Bone marrow (tissue), 2 donors: ENCODE measurements at regions not wholly inside any gene's neighbourhood (a gene's known extent, or its start where the extent isn't known, plus 50 kb on each side); places are given as distances from the start of the nearest gene placed in this dataset.
"Not testable (repeated sequence)": the region's sequence is repeated elsewhere in the genome, so short reads cannot be mapped to it uniquely, and the experiment has no call there.

Experiments used
- DNase-seq, 2 donors: peaks; one replicate each; lab custom pipeline; 2025; lab: John Stamatoyannopoulos, UW

DNA sequence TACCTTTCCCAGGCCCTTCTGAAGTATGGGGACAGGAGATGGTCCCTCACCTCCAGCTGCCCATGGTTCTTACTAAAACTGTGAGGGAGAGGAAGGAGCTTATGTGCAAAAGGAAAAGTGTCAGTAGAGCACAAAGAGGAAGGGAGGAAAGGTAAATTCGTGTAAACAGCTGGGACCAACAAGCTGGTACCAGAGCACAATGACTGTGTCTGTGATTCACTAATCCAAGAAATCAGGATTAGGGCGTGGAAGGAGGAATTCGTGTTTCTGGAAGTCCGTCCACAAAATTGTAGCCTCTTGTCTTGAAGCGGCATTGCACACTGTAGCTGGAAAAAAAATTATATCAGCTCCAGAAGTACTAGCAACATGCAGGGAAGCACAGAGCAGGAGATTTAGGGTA is 129.0 kb upstream of the RREB1 start:
- no peak for DNase-seq

DNA sequence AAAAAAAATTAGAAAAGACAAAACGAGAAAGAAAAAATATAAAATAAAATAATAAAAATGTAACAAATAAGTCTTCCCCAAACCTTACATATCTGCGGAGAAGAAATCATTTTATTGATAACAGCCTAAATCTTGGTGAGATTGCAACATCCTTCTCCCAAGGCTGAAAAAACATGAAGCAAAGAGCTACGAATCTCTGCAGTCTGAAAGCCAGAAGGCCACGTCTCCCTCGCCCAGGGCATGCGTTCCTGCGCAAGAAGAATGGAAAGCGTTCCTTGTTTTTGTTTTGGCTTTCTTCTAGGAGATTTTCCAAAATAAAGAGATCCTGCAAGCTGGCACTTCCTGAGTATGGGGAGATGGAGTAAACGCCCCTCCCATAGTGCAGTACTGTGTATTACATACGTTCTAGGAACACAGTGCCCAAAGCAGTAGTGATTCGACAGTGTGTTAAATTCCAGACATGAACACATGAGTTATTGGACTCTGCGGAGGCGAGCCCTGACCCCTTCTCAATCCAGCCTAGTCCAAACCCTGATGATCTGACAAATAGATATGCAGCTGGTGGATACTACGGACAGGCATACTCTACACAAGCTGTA is 126.7 kb upstream of the RREB1 start:
- DNase-seq: no peak

DNA sequence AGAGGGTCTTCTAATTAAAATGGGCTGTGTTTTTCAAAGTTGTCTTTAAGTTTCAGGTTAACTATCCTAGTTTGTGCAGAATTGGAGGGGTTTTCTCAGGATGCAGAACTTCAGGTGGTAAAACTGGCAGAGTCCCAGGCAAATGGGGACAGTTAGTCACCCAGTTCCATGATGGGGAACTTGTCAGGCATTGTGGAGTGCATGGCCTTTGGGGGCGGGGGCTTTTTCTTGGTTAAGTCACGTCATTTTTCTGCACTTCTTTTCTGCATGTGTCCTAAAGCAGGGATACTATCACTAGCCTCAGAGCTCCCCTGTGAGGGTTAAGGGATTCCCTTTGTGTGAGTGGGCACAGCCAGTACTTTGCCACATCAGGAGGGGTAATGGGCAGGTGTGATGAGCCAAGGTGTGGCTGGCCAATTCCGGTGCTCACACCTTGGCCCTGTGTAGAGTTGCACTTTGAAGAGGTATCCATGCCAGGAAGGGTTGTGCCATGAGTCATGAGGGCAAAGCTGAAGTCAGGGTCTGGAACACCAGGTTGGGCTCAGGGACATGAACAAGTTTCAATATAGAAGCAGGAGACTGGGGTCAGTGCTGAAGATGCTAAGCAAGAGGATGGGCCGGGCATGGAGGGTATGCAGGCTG is 126.0 kb upstream of the RREB1 start:
- no peak for DNase-seq

DNA sequence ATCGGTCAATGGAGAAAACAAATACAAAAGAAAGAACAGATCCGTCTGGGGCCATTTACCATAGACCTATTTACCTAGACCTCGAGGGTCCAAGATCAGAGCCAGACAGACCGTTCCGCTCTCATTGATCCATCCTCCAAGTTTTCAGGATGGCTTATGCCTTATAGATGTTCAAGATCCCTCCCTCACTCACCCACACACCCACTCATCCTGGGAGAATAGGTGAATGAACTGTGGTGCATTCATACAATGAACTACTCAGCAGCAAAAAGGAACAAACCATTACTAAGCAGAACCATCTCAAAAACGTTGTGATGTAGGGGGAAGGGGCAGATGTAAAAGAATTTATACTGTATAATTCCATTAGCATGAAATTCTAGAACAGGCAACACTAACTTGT is 125.1 kb upstream of the RREB1 start:
- no peak for DNase-seq

DNA sequence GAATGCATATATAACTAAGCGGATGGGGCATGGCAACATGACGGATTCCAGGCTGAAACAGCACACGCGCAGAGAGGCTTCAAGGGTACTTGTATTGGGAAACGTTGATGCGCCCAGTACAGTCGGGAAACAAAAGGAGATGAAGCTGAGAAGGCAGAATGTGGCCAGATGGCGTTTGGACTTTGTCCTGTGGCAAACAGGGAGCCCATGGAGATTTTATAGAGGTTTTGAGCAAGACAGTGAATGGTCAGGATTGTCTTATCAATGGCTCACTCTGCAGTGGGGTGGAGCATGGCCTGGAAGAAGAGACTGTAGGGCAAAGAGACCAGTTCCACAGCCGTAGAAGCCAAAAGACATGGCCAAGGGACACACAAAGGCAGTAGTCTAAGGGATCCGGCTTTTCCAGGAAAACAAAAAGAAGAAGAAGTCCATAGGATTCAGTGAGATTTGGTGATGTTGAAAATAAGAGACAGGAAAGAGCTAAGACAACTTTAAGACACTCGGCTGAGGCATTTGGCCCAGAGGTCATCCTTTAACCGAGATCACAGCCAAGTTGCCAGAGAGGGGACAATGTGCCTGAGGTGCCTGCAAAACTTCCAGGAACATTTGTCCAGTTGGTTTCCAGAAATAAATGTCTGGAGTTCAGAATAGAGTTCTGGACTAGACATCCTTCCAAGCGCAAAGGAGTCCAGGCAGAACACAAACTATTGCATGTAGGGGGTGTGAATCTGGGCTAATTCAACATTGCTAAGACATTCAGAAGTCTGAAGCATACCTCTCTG is 123.0 kb upstream of the RREB1 start:
- DNase-seq: no peak

DNA sequence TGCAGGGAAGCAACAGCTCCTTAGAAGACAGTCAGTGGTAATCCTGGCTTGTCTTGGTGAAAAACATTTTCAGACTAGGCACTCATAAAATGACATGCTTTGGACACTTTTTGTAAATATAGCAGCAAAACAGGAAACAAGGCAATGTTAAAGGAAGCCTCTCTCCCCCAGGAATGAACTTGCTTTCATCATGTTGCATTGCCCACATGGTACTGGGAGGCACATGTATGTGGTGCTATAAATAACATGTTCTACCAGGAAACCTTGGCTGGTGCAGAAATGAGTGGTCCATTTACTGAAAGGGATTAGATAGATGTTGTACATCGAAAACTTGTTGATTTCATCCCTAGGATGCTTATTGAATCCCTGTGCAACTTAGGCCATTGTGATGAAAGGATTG is 121.4 kb upstream of the RREB1 start:
- no peak for DNase-seq

DNA sequence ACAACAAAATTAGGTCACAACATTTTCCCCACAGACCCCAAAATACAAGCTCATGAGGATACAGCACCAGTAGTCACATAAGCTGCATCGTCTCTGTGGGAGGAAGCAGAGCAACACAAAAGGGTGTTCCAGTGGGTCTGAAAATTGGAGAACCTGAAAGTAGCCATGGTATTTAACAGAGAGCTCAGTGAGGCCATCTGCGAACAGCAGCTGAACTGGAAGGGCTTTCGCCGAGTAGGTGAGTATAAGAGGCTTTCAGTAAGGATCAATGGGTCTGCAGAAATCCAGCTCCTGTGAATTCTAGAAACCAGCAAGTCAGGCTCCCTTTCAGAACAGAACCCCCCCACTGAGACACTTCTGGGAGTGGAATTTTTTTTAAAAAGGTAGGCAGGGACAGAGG is 120.0 kb upstream of the RREB1 start:
- no peak for DNase-seq

DNA sequence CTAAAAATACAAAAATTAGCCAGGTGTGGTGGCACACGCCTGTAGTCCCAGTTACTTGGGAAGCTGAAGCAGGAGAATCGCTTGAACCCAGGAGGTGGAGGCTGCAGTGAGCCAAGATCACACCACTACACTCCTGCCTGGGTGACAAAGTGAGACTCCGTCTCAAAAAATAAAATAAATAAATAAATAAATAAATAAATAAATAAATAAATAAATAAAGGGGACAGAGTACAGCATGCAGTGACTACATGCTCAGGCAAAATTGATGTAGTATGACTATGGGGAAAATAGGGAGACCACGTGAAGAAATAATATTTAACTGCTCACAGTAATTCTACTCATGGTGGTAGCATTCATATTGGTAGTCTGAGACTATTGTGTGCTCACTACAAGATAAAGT is 117.7 kb upstream of the RREB1 start:
- not testable (repeated sequence) for DNase-seq

DNA sequence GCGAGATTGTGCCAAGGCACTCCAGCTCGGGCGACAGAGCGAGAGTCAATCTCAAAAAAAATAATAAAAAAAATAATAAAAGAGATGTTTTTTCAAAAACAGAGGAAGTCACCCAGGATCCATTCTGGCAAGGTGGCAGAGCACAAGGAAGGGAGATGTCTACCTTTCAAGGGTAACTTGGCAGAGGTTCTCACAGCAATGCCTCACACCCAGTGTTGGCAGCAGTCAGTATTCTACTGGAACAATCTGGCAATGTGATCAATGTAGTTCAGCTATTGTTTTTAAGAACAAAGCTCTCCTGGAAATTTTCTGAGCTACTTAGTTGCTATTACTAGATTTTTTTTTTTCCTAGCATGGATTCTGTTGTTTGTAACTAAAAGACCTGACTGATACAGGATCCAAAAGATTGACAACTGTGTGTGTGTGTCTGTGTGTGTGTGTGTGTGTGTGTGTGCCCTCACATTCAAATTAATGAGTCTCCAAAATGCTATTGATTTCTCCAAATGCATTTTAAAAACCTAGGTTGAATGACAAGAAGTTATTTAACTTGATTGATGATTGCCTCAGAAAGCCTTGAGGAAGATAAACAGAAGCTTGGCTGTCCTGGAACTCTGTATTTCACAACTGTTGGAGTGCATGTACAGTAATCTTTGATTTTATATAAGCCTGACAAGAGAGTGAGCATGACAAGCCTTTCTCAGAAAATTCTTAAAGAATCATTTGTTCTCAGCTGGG is 114.1 kb upstream of the RREB1 start:
- DNase-seq: no peak

DNA sequence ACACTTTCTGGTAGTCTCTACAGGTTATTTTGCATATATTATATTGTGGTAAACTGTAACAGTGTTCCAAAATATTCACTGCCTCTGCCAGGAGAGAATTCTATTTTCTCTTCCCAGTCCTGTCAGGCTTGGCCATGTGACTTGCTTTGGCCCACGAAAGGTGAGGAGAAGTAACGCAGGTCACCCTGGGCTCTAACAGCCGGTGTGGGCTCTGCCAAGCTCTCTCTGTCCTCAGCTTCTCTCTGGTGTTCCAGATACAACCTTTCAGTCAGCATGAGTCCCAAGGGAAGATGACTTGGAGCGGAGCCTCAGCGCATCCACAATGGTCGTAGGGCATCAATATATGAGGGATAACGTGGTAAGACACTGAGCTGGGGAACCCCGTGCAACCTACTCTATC is 113.0 kb upstream of the RREB1 start:
- DNase-seq: no peak

DNA sequence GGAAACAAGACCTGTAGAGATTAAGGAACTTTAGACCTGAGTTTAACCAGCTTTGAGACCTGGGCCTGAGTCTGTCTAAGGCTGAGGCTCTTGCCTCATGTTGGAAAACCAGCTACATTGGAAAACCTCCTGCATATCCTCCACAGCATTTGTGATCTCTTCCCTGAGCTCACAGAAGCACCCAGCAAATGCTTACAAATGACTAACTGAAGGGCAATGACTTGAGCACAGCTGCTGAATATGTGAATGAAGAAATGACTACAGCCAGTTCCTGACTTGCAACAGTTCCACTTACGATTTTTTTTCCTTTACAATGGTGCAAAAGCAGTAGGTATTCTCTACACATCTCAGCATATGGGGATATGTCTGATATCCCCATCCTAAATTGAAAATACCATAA is 112.4 kb upstream of the RREB1 start:
- no peak for DNase-seq

DNA sequence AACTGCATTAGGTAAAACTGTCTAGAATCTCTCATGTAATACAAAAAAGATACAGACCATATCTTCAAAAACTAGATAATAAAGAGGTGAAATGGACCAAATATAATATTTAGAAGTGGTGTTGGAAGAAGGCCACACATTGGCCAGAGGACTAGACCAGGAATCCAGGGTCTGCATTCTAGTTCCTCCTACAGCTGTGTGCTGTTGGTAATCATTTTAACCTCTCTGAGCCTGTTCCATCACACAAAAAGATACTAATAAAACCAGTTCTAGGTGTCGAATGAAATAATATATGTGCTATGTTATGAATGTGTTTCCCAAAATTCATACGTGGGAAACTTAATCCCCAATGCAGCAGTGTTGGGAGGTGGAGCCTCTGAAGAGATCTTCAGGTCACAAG is 111.6 kb upstream of the RREB1 start:
- no peak for DNase-seq

DNA sequence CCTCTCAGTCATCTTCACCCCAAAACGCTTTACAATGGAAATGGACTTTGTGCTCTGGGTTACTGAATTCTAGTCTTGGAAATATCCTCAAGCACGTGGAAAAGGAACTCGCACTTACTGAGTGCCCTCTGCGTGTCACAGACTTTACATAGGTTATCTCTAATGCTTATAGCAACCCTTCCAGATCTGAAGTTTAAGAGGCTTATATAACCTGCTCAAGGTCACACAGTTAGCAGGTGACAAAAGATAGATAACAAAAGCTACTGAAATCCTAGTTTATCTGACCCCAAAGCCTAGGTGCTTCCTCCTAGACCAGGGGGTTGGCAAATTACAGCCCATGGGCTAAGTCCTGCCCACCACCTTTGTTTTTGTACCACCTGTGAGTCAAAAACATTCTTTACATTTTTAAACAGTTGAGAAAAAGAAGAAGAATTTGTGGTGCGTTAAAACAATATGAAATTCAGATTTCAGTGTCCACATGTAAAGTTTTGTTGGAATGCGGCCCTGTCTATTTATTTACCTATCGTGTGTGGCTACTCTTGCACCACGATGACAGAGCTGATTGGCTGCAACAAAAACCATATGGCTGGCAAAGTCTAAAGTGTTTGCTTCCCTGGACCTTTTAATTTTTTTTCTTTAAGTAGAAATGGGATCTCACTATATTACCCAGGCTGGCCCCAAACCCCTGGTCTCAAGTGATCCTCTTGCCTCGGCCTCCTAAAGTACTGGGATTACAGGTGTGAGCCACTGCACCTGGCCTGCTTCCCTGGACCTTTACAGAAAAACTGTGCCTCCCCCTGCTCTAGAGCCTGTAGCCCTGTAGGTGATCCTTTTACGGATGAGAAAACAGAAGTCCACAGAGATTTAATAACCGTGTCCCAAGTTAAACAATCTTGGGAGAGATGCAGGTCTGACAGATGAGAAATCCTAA is 110.2 kb upstream of the RREB1 start:
- no peak for DNase-seq

DNA sequence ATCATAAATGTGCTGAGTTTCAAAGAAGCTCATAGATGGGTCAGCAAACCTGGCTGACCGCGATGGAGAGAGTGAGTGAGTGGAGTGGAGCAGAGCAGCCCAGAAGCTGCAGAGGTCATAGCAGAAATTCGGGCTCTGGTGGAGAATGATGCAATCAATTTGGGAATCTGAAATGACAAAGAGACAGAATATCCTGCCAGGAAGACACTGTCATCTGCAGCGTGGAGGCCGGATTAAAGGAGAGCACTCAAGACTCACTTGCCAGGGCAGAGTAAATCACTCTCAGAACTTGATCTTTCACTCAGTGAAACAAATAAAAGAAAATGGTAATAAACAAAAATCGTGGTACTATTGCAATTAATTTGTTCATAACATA is 109.6 kb upstream of the RREB1 start:
- DNase-seq: no peak

DNA sequence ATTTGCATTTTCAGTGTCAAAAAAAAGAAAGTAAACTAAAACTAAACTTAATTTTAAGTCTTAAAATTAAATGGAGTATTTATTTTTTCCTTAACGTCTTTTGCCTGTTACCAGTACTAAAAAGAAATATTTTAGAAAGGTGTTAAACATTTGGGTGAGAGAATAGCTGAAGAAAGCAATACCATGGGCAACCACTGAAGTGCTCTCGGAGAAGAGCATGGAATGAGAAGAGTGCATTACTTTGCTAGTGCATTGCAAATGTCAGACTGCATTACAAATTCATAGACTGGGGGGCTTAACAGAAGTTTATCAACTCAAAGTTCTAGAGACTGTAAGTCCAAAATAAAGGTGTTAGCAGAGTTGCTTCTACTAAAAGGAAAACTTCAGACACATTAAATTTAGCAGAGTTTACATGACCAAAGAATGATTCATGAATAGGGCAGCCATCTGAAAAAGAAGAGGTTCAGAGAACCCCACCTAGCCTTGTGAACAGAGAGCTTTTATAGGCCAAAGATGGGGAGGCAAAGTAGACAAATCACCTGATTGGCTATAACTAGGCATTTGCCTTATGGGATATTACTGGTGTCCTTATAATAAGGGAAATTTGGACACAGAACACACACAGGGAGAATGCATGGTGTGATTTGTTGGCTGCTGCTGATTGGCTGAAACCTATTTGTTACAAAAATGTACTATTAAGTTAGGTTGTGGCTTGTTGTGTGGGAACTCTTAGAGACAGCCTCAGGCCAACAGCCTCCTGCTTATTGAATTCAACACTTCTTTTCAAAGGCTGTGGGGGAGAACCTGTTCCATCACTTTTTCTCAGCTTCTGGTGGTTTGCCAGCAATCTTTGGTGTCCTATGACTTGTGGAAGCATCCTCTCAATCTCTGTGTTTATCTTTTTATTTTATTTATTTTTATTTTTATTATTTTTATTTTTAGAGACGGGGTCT is 106.7 kb upstream of the RREB1 start:
- no peak for DNase-seq

DNA sequence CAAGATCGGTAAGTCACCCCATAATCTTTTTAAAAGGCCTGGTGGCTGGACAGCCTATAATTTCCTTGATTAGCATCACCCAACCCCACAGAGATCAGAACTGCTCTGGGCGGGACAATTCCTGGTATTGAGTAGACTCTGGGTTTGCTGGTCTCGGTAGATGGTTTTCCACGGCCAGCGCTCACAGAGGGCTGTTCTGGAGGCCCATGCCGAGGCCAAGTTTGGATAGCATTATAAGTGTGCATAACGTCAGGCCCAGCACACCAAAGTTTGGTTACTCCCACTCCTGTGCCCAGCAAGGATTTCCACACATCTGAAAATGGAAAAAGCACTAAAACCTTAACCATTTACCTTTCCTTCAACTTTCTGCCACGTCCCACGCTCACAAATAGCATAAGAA is 104.7 kb upstream of the RREB1 start:
- DNase-seq: no peak

DNA sequence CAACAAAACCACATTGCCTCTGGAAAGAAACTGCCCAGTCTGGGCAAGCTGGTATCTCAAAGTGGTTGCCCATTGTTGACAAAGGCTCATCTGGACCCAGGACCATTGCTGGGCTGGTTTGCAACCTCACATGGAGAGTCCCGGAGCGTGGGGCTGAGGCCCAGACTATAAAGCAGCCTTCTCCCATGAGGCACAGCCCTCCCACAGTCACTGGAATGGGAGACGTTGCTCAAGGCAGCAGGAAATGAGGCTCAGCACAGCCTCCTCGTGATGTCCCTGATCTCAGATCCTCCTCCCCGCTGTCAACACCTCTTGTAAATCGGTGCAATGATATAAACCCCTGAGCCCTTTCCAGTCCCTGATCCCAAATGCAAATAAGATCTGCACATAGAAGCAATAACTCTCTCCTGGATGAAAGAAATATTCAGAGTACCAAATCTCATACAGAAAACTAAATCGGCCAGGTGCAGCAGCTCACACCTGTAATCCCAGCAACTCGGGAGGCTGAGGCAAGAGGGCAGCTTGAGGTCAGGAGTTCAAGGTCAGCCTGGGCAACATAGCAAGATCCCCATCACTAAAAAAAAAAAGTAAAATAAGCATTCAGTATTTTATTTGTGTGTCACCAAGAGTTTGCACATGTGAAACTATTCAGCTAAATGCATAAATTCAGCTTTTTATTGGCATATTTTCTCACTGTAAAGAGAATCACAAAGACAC is 103.0 kb upstream of the RREB1 start:
- DNase-seq: no peak

DNA sequence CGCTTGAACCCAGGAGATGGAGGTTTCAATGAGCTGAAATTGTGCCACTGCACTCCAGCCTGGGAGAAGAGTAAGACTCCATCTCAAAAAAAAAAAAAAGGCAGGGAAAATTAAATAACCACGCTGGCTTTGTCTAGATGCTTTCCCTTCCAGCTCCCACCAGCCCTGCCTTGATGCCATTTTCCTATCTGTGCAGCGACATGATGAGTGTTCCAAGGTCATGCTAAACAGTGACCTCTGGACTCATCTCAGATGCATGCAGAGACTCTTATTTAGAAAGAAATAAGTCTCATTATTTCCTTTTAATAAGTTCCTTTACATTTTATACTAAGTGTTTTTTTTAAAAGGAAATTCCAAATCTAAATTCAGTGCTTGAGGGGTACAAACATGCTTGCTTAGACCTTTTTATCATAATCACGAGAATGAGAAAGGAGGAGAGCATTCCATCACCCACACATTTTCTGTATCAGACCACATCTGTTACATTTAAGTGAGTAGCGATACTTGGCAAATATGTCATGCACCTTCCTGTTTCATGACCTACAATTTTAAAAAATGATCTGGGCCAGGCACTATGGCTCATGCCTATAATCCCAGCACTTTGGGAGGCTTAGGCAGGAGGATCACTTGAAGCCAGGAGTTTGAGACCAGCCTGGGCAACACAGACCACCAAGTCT is 101.1 kb upstream of the RREB1 start:
- DNase-seq: no peak

DNA sequence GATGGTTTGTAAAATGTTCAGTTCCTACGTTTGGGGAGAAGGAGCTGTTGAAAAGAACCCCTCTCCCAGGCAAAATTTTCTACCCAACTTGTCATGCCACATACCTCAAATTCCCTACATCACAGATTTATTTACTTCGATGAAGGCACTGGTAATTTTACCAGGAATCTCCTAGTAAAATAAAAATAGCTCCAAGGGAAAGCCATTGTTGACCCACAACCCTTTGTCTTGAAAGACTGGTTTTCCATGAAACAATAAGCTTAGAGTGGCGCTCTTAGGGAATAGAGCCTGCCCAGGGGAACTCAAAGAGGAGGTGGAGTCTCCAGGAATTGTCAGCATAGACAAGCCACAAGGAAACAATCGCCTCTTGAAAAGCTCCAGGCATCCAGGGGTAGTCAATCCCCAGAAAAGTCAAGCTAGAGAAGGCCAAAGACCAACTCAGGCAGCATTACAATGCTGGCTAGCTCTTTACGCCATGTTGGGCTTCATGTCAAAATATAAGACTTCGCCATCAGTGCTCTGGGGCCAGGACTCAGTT is 99.2 kb upstream of the RREB1 start:
- no peak for DNase-seq
